HUES48 (cell line): ENCODE measurements at regions not wholly inside any gene's neighbourhood (a gene's known extent, or its start where the extent isn't known, plus 50 kb on each side); places are given as distances from the start of the nearest gene placed in this dataset.

Source experiments
- H3K27ac ChIP-seq: one replicate; pipeline ENCODE4 v1.7.0; 2013; ENCODE audit warnings: low read depth, low read length, inconsistent platforms
- H3K27me3 ChIP-seq: 2 replicates; pipeline ENCODE4 v1.6.1; 2013; ENCODE audit warnings: mild to moderate bottlenecking, low read length; ENCODE audit not compliant: control insufficient read depth, insufficient read depth
- H3K36me3 ChIP-seq: 2 replicates; pipeline ENCODE4 v1.6.1; 2013; ENCODE audit warnings: low read length; ENCODE audit not compliant: control insufficient read depth, insufficient read depth
- H3K4me1 ChIP-seq: 2 replicates; pipeline ENCODE4 v1.6.1; 2013; ENCODE audit warnings: mild to moderate bottlenecking, low read length; ENCODE audit not compliant: control insufficient read depth, insufficient read depth
- H3K4me3 ChIP-seq: 2 replicates; pipeline ENCODE4 v1.5.1; 2013; ENCODE audit warnings: mild to moderate bottlenecking, low read depth, low read length
- H3K9ac ChIP-seq: 2 replicates; pipeline ENCODE4 v1.6.1; 2013; ENCODE audit warnings: mild to moderate bottlenecking, low read depth, low read length, moderate library complexity
- H3K9me3 ChIP-seq: 2 replicates; pipeline ENCODE4 v1.6.1; 2013; ENCODE audit warnings: low read length; ENCODE audit not compliant: control insufficient read depth, insufficient read depth

DNA sequence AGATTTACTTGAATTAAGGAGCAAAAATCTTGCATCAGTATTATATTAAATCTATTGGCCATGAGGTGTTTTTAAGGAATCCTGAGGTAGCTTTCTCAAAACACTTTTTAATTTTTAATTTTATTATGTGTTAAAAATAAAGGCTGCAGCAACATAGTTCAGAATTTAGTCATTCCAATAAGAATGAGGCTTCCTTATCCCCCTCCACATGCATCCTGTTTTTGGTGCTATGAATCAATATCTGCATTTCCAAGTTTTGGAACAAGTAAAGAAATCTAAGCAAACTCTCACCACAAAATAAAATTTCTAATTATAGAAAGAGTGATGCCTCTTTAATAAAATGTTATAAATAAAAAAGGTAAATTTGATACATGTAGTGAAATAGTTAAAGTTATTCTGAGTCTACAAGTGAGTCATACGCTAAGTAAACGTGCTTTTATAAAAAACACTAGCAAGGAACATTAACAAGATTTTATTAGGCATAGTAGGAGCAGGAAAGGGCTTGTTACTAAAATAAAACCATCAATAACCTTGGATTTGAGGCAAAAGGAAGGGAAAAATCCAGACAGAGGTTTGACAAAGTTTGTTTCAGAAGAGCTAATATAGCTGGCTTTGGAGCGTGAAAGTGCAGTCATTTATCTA, 1218.0 kb downstream of the NSUN3 start:
- no peak overlapping the region for H3K27ac ChIP-seq
- H3K27me3 ChIP-seq = no peaks in the 10 kb centered on the region
- peaks cover 18% of the 10 kb centered on the region for H3K4me1 ChIP-seq
- H3K4me3 ChIP-seq = no peak overlapping the region
- H3K9me3 ChIP-seq = peaks cover 6% of the 10 kb centered on the region; the same call in 1 of the 2 replicates
- H3K36me3 ChIP-seq = no peaks in the 10 kb centered on the region
- no peak overlapping the region for H3K9ac ChIP-seq

DNA sequence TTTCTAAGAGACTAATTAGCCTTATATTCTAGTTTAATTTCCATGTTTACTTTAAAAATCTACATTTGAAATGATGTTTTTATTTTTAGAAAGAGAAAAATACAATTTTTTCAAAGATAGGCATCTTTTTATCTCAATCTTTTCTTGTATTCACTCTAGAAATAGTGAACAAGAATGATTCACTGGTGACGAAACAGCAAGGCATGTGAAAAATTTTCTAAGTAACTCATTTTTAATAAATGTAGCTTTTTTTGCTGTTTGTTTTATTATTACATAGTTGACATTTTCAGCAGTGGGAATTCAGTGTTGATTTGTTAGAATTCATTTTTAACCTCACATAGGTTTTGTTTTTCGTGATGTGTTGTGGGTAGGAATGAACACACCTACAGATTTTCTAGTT, 1226.4 kb downstream of the NSUN3 start:
- Histone ChIP-seq H3K27ac (no peak overlapping the region), H3K36me3 (no peaks in the 10 kb centered on the region), H3K9ac (no peak overlapping the region), H3K4me1 (no peaks in the 10 kb centered on the region), H3K27me3 (no peaks in the 10 kb centered on the region), H3K9me3 (peaks cover 20% of the 10 kb centered on the region), H3K4me3 (no peak overlapping the region)

DNA sequence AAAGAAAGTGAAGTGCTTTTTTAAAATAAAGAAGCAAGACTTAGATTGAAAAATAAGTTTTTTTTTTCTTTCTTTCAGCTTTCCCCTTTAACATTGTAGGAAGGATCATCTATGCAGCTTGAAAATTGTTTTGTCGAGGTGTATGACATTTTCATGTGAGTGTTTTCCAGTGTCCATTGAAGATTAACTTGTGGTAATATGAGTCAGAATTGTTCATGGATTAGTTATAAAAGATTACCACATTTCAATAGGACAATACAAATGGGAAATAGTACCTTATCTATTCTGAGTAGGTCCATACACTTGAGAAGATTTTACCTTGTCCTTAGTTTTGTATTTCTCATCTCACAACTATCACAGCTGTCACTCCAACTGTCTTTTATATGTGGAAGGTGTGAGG, 1234.7 kb downstream of the NSUN3 start:
- H3K27me3 ChIP-seq = no peaks in the 10 kb centered on the region
- H3K36me3 ChIP-seq = no peaks in the 10 kb centered on the region
- H3K4me3 ChIP-seq = no peak overlapping the region
- H3K9me3 ChIP-seq = no peaks in the 10 kb centered on the region
- H3K4me1 ChIP-seq = no peaks in the 10 kb centered on the region
- H3K27ac ChIP-seq = no peak overlapping the region
- H3K9ac ChIP-seq = no peak overlapping the region

DNA sequence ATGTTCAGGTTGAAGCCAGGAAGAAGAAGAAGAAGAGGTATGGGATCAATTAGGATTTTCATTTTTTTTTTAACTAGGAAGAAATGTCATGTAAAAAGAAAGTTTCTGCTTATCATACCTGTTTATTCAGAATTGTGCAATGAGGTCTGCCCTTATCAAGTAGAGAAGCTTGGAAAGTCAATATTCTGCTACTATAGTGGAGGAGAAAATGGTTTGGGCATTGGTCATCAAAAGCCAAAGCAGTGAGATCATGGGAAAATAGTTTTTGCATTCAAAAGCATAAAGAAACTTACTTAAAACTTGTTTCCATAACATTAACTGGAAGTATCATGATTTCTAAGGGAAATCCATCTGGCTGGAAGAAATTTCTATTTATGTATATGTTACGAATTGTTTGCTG, 1239.2 kb downstream of the NSUN3 start:
- Histone ChIP-seq H3K9ac (no peak overlapping the region), H3K27ac (no peak overlapping the region), H3K9me3 (no peaks in the 10 kb centered on the region), H3K4me3 (no peak overlapping the region), H3K4me1 (no peaks in the 10 kb centered on the region), H3K36me3 (no peaks in the 10 kb centered on the region), H3K27me3 (no peaks in the 10 kb centered on the region)

DNA sequence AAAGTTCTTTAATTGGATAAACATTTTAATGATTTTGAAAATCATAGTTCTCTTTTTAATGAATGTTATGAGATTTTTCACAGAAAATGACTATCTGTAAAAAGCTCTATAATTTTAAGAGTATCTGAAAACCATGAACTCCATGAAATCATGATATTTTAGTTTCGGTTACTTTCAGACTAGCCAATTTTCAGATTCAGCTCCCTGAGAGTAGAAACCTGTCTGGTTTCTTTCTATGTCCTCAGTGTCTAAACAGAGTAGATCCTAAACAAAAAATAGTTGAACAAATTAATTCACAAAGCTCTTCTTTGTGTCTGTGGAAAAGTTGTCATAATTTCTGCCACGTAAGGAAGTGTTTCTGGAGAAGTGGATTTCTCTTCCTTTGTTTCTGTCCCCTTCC, 1247.7 kb downstream of the NSUN3 start:
- H3K9me3 ChIP-seq = no peaks in the 10 kb centered on the region
- H3K9ac ChIP-seq = no peak overlapping the region
- no peaks in the 10 kb centered on the region for H3K36me3 ChIP-seq
- H3K27ac ChIP-seq = no peak overlapping the region
- no peaks in the 10 kb centered on the region for H3K4me1 ChIP-seq
- H3K4me3 ChIP-seq = no peak overlapping the region
- no peaks in the 10 kb centered on the region for H3K27me3 ChIP-seq

DNA sequence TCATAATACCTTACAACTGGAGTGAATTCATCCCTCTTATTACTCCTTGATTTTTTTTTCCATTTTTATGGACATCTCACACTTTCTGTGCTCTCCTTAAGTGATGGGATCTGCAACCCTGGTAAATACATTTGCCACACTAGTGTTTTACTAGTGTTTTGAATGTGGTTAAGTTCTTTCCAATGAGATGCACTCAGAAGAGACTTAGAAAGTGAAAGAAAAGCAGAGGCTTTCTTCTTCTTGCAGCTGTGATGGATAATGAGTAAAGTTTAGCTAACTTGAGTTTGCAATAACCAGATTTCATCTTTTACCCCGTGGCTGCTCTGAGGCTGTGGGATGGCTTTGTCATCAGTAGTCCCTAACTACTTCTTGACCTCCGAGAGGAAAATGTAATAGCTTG, 1248.4 kb downstream of the NSUN3 start:
- H3K36me3 ChIP-seq = no peaks in the 10 kb centered on the region
- H3K27ac ChIP-seq = no peak overlapping the region
- no peaks in the 10 kb centered on the region for H3K27me3 ChIP-seq
- no peaks in the 10 kb centered on the region for H3K4me1 ChIP-seq
- H3K9ac ChIP-seq = no peak overlapping the region
- H3K4me3 ChIP-seq = no peak overlapping the region
- H3K9me3 ChIP-seq = no peaks in the 10 kb centered on the region

DNA sequence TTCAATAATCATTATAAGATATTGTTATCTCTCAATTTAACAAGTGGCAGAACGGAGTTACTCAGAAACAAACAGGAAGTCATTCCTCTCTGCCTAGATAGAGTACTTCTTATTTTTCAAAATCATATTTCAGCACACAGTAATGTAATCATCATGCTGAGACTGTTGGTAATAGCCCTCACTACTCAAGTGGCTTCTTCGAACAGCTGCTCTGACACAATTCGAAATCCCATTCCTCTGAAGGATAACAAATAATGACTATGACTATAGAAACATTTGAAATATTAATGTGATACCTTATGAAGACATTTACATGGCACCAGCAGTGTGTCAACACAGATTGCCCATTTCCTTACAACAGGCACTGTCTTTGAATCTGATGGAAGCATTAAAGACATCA, 1249.8 kb downstream of the NSUN3 start:
- Histone ChIP-seq H3K9me3 (no peaks in the 10 kb centered on the region), H3K36me3 (no peaks in the 10 kb centered on the region), H3K27ac (no peak overlapping the region), H3K4me3 (no peak overlapping the region), H3K4me1 (no peaks in the 10 kb centered on the region), H3K27me3 (no peaks in the 10 kb centered on the region), H3K9ac (no peak overlapping the region)

DNA sequence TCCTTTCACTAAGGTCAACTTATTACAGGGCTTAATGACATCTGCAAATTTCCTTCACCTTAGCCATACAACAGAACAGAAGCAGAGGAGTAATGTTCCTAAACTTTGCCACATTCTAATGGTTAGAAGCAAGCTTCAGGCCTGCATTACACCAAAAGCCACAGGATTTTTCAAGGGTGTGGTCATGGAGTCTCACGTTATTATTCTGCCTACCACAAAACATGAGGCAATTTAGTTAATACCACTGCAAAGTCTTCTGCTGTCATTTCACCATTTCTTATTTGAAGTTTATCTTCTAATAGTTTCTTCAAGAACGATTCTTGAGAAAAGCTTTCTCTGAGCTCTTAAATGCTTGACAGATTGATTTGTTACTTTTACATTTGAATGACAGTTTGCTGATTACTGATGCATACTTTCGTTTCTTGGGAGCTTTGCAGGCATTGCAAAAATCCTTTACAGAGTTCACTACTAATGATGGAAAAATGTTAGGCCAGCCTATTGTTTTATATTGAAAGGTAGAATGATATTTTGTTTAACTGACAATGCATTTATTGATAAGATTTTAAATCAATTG, 1257.1 kb downstream of the NSUN3 start:
- Histone ChIP-seq H3K4me1 (peaks cover 16% of the 10 kb centered on the region), H3K27ac (no peak overlapping the region), H3K9me3 (no peaks in the 10 kb centered on the region), H3K4me3 (no peak overlapping the region), H3K36me3 (no peaks in the 10 kb centered on the region), H3K27me3 (no peaks in the 10 kb centered on the region), H3K9ac (no peak overlapping the region)

DNA sequence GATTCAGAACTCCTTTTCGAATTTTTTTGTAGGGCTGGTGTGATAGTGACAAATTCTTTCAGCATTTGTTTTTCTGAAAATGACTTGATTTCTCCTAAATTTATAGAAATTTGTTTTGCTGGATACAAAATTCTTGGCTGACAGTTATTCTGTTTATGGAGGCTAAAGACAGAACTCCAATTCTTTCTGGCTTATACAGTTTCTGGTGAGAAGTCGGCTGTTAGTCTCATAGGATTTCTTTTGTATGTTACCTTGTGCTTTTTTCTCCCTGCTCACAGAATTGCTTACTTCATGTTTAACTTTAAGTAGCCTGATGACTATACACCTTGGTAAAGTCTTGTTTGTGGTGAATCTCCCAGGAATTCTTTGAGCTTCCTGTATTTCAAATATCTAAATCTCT, 1264.6 kb downstream of the NSUN3 start:
- Histone ChIP-seq H3K9me3 (peaks cover 25% of the 10 kb centered on the region), H3K9ac (no peak overlapping the region), H3K27ac (no peak overlapping the region), H3K4me3 (no peak overlapping the region), H3K27me3 (no peaks in the 10 kb centered on the region), H3K4me1 (no peaks in the 10 kb centered on the region), H3K36me3 (no peaks in the 10 kb centered on the region)

DNA sequence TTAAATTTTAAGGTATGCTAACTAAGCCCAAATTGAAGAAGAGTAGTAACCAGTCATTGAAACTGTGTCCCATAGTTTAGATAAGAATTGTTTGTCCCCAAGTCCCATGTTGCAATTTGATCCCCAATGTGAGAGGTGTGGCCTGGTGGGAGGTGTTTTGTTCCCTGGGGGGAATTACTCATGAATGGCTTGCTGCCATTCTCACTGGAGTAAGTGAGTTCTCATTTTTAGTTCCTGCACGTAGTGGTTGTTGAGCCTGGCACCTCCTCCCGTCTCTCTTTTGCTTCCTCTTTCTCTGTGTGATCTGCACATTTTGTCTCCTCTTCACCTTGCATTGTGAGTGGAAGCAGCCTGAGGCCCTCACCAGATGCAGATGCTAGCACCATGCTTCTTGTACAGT, 1271.0 kb downstream of the NSUN3 start:
- H3K36me3 ChIP-seq = no peaks in the 10 kb centered on the region
- H3K4me3 ChIP-seq = no peak overlapping the region
- H3K9me3 ChIP-seq = peaks cover 8% of the 10 kb centered on the region; the same call in 1 of the 2 replicates
- H3K27ac ChIP-seq = no peak overlapping the region
- no peak overlapping the region for H3K9ac ChIP-seq
- H3K4me1 ChIP-seq = no peaks in the 10 kb centered on the region
- no peaks in the 10 kb centered on the region for H3K27me3 ChIP-seq

DNA sequence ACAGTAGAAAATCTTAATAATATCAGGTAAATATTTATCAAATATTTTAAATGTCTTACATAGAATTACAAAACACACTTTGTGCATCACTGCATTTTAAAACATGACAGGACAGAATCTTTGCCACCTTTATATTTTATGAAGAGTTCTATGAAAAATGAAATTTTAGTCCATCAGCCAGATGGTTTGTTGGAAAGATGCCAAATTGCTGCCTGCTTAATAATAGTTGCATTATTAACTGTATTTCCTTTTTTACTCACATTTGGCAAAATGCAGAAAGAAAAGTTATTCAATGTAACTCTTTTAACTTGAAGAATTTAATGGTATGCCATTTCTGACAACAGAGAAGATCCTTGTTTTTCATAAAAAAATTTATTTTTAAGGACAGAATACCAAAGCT, 1271.6 kb downstream of the NSUN3 start:
- H3K9ac ChIP-seq = no peak overlapping the region
- H3K27ac ChIP-seq = no peak overlapping the region
- peaks cover 5% of the 10 kb centered on the region; the same call in 1 of the 2 replicates for H3K9me3 ChIP-seq
- H3K36me3 ChIP-seq = no peaks in the 10 kb centered on the region
- no peaks in the 10 kb centered on the region for H3K4me1 ChIP-seq
- H3K4me3 ChIP-seq = no peak overlapping the region
- no peaks in the 10 kb centered on the region for H3K27me3 ChIP-seq
